ENCODE measurements at regions not wholly inside any gene's neighbourhood (a gene's known extent, or its start where the extent isn't known, plus 50 kb on each side); places are given as distances from the start of the nearest gene placed in this dataset.

GRCh38 chr2:59706729-59707128 is 846.7 kb downstream of the BCL11A start:
- no peak for DNase-seq (ENCODE audit: low spot score in 2 of 2)
- intact Hi-C loops (cut with DNase I; ENCODE audit: low total_unique reads), result no loop called here
- Histone ChIP-seq H3K36me3 (no peaks in the 10 kb centered on the region), H3K4me3 (no peak overlapping the region), H3K27ac (no peak overlapping the region), H3K9me3 (no peaks in the 10 kb centered on the region), H3K27me3 (no peaks in the 10 kb centered on the region), H3K4me1 (no peaks in the 10 kb centered on the region)
- TF ChIP-seq POLR2A (IDR thresholded peaks at IDR 0.05) (no peak), CTCF (IDR thresholded peaks at IDR 0.05) (no peak), POLR2AphosphoS5 (IDR thresholded peaks at IDR 0.05) (no peak)

- H3K4me1 ChIP-seq, result no peaks in the 10 kb centered on the region
- no peak for DNase-seq (ENCODE audit: low spot score in 2 of 2)
- H3K27ac ChIP-seq, result no peak overlapping the region
- TF ChIP-seq POLR2A (IDR thresholded peaks at IDR 0.05) (no peak), POLR2AphosphoS5 (IDR thresholded peaks at IDR 0.05) (no peak), CTCF (IDR thresholded peaks at IDR 0.05) (no peak)
- intact Hi-C loops (cut with DNase I; ENCODE audit: low total_unique reads), result no loop called here
- H3K4me3 ChIP-seq, result no peak overlapping the region
- H3K27me3 ChIP-seq, result no peaks in the 10 kb centered on the region
- no peaks in the 10 kb centered on the region for H3K9me3 ChIP-seq
- H3K36me3 ChIP-seq, result no peaks in the 10 kb centered on the region
These were observed 849.7 kb downstream of the BCL11A start for GRCh38 chr2:59703796-59704195.

- no peaks in the 10 kb centered on the region for H3K36me3 ChIP-seq
- TF ChIP-seq POLR2AphosphoS5 (IDR thresholded peaks at IDR 0.05) (no peak), POLR2A (IDR thresholded peaks at IDR 0.05) (no peak), CTCF (IDR thresholded peaks at IDR 0.05) (no peak)
- no peaks in the 10 kb centered on the region for H3K9me3 ChIP-seq
- intact Hi-C loops (cut with DNase I; ENCODE audit: low total_unique reads), result no loop called here
- no peaks in the 10 kb centered on the region for H3K27me3 ChIP-seq
- H3K27ac ChIP-seq, result no peak overlapping the region
- DNase-seq (ENCODE audit: low spot score in 2 of 2), result no peak
- no peak overlapping the region for H3K4me3 ChIP-seq
- H3K4me1 ChIP-seq, result no peaks in the 10 kb centered on the region
These were observed 851.4 kb downstream of the BCL11A start for GRCh38 chr2:59702026-59702425.

GRCh38 chr2:59701271-59701994 is 852.0 kb downstream of the BCL11A start:
- intact Hi-C loops (cut with DNase I; ENCODE audit: low total_unique reads), result no loop called here
- no peak for TF ChIP-seq POLR2AphosphoS5 (IDR thresholded peaks at IDR 0.05)
- TF ChIP-seq POLR2A (IDR thresholded peaks at IDR 0.05), result no peak
- no peak for TF ChIP-seq CTCF (IDR thresholded peaks at IDR 0.05)
- DNase-seq (ENCODE audit: low spot score in 2 of 2), result no peak

GRCh38 chr2:59694176-59694575 is 859.3 kb downstream of the BCL11A start:
- H3K4me3 ChIP-seq, result no peak overlapping the region
- DNase-seq (ENCODE audit: low spot score in 2 of 2), result no peak
- H3K27me3 ChIP-seq, result no peaks in the 10 kb centered on the region
- TF ChIP-seq POLR2A (IDR thresholded peaks at IDR 0.05), result no peak
- TF ChIP-seq CTCF (IDR thresholded peaks at IDR 0.05), result no peak
- TF ChIP-seq POLR2AphosphoS5 (IDR thresholded peaks at IDR 0.05), result no peak
- intact Hi-C loops (cut with DNase I; ENCODE audit: low total_unique reads), result no loop called here
- no peaks in the 10 kb centered on the region for H3K36me3 ChIP-seq
- no peak overlapping the region for H3K27ac ChIP-seq
- no peaks in the 10 kb centered on the region for H3K4me1 ChIP-seq
- peaks cover 0 to 9% of the 10 kb centered on the region in 2 donors for H3K9me3 ChIP-seq

More at GRCh38 chr2:59701271-59701994, 852.0 kb downstream of the BCL11A start:
- Histone ChIP-seq H3K27ac (no peak overlapping the region), H3K36me3 (no peaks in the 10 kb centered on the region), H3K4me1 (no peaks in the 10 kb centered on the region), H3K27me3 (no peaks in the 10 kb centered on the region), H3K4me3 (no peak overlapping the region), H3K9me3 (no peaks in the 10 kb centered on the region)
